Left ventricle myocardium inferior (tissue), 1 donor: ENCODE measurements at regions not wholly inside any gene's neighbourhood (a gene's known extent, or its start where the extent isn't known, plus 50 kb on each side); places are given as distances from the start of the nearest gene placed in this dataset.

Source experiments
- DNase-seq: peaks from one replicate; pipeline ENCODE4 v3.0.0-alpha.2; 2020
- H3K27ac ChIP-seq: fragments of 200-600 bp; replicated peaks from 2 replicates; pipeline ENCODE4 v1.8.0; 2021
- H3K27me3 ChIP-seq: fragments of 200-600 bp; 2 replicates; pipeline ENCODE4 v1.8.0; 2021; ENCODE audit warnings: low read depth
- H3K36me3 ChIP-seq: fragments of 200-600 bp; 2 replicates; pipeline ENCODE4 v1.8.0; 2021
- H3K4me1 ChIP-seq: fragments of 200-600 bp; 2 replicates; pipeline ENCODE4 v1.8.0; 2021
- H3K4me3 ChIP-seq: fragments of 200-600 bp; 2 replicates; pipeline ENCODE4 v1.8.0; 2021; ENCODE audit warnings: mild to moderate bottlenecking, moderate library complexity
- H3K9me3 ChIP-seq: fragments of 200-600 bp; replicated peaks from 2 replicates; pipeline ENCODE4 v1.8.0; 2021
- CTCF ChIP-seq: fragments of 200-600 bp; IDR thresholded peaks from 2 replicates; pipeline ENCODE4 v1.8.0; 2021; ENCODE audit warnings: antibody characterized with exemption, mild to moderate bottlenecking, borderline replicate concordance
- intact Hi-C: fragments of 100-400 bp; cut with micrococcal nuclease; formaldehyde crosslinking; loops from one replicate; pipeline ENCODE4 v1.11.0; 2022
- donor health status: DM: no; HTN: yes; CAD: no; lungs with severe emphysema.

GRCh38 chr22:49079743-49080500 lies 747.8 kb downstream of the BRD1 start:
- Histone ChIP-seq H3K36me3 (no peaks in the 10 kb centered on the region), H3K9me3 (no peaks in the 10 kb centered on the region), H3K4me3 (no peak overlapping the region), H3K27me3 (peaks cover 87% of the 10 kb centered on the region), H3K4me1 (no peaks in the 10 kb centered on the region), H3K27ac (no peak overlapping the region)
- no peak for TF ChIP-seq CTCF
- intact Hi-C loops = no loop called here
- no peak for DNase-seq

- H3K9me3 ChIP-seq = no peaks in the 10 kb centered on the region
- H3K27me3 ChIP-seq = peaks cover 87% of the 10 kb centered on the region
- no peak overlapping the region for H3K27ac ChIP-seq
- H3K36me3 ChIP-seq = no peaks in the 10 kb centered on the region
- no peak for DNase-seq
- H3K4me1 ChIP-seq = no peaks in the 10 kb centered on the region
- TF ChIP-seq CTCF = no peak
- intact Hi-C loops = no loop called here
- H3K4me3 ChIP-seq = no peak overlapping the region
Observed at GRCh38 chr22:49079027-49079725, 748.5 kb downstream of the BRD1 start.

- Histone ChIP-seq H3K4me1 (no peaks in the 10 kb centered on the region), H3K9me3 (no peaks in the 10 kb centered on the region), H3K36me3 (no peaks in the 10 kb centered on the region), H3K27ac (no peak overlapping the region), H3K4me3 (no peak overlapping the region), H3K27me3 (peaks cover 90% of the 10 kb centered on the region)
- intact Hi-C loops = no loop called here
- no peak for TF ChIP-seq CTCF
- DNase-seq = no peak
Observed at GRCh38 chr22:49078076-49078710, 749.5 kb downstream of the BRD1 start.

GRCh38 chr22:49077586-49077985 lies 750.1 kb downstream of the BRD1 start:
- Histone ChIP-seq H3K4me3 (no peak overlapping the region), H3K36me3 (no peaks in the 10 kb centered on the region), H3K9me3 (no peaks in the 10 kb centered on the region), H3K27ac (no peak overlapping the region), H3K27me3 (peaks cover 95% of the 10 kb centered on the region), H3K4me1 (no peaks in the 10 kb centered on the region)
- DNase-seq = no peak
- TF ChIP-seq CTCF = no peak
- intact Hi-C loops = no loop called here

GRCh38 chr22:49077036-49077393 lies 750.7 kb downstream of the BRD1 start:
- intact Hi-C loops = no loop called here
- peaks cover 94% of the 10 kb centered on the region for H3K27me3 ChIP-seq

More at GRCh38 chr22:49077036-49077393, 750.7 kb downstream of the BRD1 start:
- no peak overlapping the region for H3K4me3 ChIP-seq
- H3K9me3 ChIP-seq = no peaks in the 10 kb centered on the region
- no peaks in the 10 kb centered on the region for H3K36me3 ChIP-seq
- no peak for DNase-seq
- no peak for TF ChIP-seq CTCF
- H3K4me1 ChIP-seq = no peaks in the 10 kb centered on the region
- no peak overlapping the region for H3K27ac ChIP-seq
